A673 (cell line): ENCODE measurements at regions not wholly inside any gene's neighbourhood (a gene's known extent, or its start where the extent isn't known, plus 50 kb on each side); places are given as distances from the start of the nearest gene placed in this dataset.

Experiments used
- BruUV-seq: library from RNA; stranded (reverse); fragments of 400-500 nt; replicated peaks from 2 replicates; lab custom pipeline; 2021; lab: Mats Ljungman, UMichigan
- CTCF ChIA-PET: fragments of 300-600 bp; sonication (Branson Sonifier 250); formaldehyde crosslinking; loops from one replicate; lab custom pipeline; 2022; ENCODE audit warnings: antibody characterized with exemption; lab: Charles Lee
- POLR2A ChIA-PET: fragments of 300-600 bp; sonication (Branson Sonifier 250); formaldehyde crosslinking; loops from one replicate; lab custom pipeline; 2022; ENCODE audit warnings: antibody characterized with exemption; ENCODE audit not compliant: low non-redundant PET; lab: Charles Lee
- DNase-seq: peaks from one replicate; pipeline ENCODE4 v3.0.0-alpha.2; 2015; ENCODE audit warnings: low spot score
- H3K27ac ChIP-seq: fragments of 200-600 bp; sonication (generic); 2 replicates; pipeline ENCODE4 v1.5.1; 2016; ENCODE audit warnings: mixed run types, low read depth, mild to moderate bottlenecking, mixed read lengths, antibody characterized with exemption, low read length; ENCODE audit not compliant: poor library complexity, severe bottlenecking
- H3K27me3 ChIP-seq: fragments of 200-600 bp; sonication (generic); replicated peaks from 2 replicates; pipeline ENCODE4 v1.6.1; 2017; ENCODE audit warnings: mixed run types, low read depth, mild to moderate bottlenecking, mixed read lengths, antibody characterized with exemption, low read length; ENCODE audit not compliant: insufficient read depth, poor library complexity
- H3K36me3 ChIP-seq: fragments of 200-600 bp; sonication (generic); 2 replicates; pipeline ENCODE4 v1.6.1; 2016; ENCODE audit warnings: mixed run types, mild to moderate bottlenecking, mixed read lengths, antibody characterized with exemption, low read length; ENCODE audit not compliant: insufficient read depth, poor library complexity, severe bottlenecking
- H3K4me1 ChIP-seq: fragments of 200-600 bp; sonication (generic); 2 replicates; pipeline ENCODE4 v1.6.1; 2017; ENCODE audit warnings: mixed run types, mild to moderate bottlenecking, mixed read lengths, antibody characterized with exemption, low read length; ENCODE audit not compliant: insufficient read depth, poor library complexity, severe bottlenecking
- H3K4me3 ChIP-seq: fragments of 200-600 bp; sonication (generic); 2 replicates; pipeline ENCODE4 v1.5.1; 2016; ENCODE audit warnings: low read depth, mixed run types, mild to moderate bottlenecking, mixed read lengths, low read length; ENCODE audit not compliant: poor library complexity, severe bottlenecking
- H3K9me3 ChIP-seq: fragments of 200-600 bp; sonication (generic); 2 replicates; pipeline ENCODE4 v1.6.1; 2016; ENCODE audit warnings: mixed run types, low read depth, mild to moderate bottlenecking, mixed read lengths, antibody characterized with exemption, low read length; ENCODE audit not compliant: poor library complexity, severe bottlenecking
- EZH2 ChIP-seq: fragments of 200-600 bp; sonication (generic); IDR thresholded peaks from 2 replicates; pipeline ENCODE4 v1.6.1; 2017; ENCODE audit warnings: borderline replicate concordance, low read depth, mild to moderate bottlenecking, mixed read lengths, antibody characterized with exemption, low read length; ENCODE audit not compliant: poor library complexity, severe bottlenecking
- intact Hi-C: fragments of 100-400 bp; cut with micrococcal nuclease; formaldehyde crosslinking; loops from one replicate; pipeline ENCODE4 v1.10.0; 2022; ENCODE audit not compliant: unreplicated experiment
- TF ChIP-seq, protein P1 (sequence below): fragments of 300-800, 200-600 bp; sonication (generic); conservative IDR thresholded peaks from 2 replicates; pipeline ENCODE4 v1.5.1; 2017; ENCODE audit warnings: low read depth, mild to moderate bottlenecking, antibody characterized with exemption, low read length, moderate library complexity, mixed read lengths

DNA sequence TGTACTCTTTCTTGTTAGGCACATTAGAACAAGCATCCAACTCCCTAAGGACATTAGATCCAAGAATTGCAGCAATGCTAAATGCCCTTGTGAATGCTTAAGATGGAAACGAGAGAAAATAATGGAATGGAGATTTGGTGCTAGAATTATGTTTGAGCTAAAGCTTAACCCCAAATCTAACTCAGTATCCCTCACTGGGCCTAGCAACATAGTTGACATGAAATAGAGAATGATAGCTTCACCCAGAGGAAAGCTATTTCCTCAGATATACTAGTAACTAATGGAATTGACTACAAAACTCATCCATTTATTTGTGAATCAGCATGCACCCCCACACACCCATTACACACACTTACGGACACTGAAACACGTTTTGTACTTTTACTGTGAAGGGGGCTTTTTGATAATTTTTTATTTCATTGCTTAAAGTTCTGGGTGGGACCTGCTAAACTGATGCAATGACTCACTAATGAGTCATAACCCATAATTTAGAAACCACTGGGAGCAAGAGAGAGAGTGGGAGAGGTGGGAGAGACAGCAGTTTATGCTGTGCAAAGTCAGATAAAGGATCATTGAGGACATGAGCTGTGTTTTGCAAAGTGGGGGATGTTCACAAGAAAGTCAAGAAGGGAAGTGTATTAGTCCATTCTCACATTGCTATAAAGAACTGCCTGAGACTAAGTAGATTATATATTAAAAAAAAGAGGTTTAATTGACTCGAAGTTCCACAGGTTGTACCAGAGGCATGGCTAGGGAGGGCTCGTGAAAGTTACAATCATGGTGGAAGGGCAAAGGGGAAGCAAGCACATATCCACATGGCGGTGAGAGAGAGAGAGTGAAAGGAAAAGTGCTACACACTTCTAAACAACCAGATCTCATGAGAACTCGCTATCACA lies 382.7 kb downstream of the SFMBT2 start:
- DNase-seq: peak; percentile 17
- POLR2A ChIA-PET: no interaction called here
- Histone ChIP-seq H3K4me1 (no peaks in the 10 kb centered on the region), H3K27ac (no peak overlapping the region), H3K9me3 (no peaks in the 10 kb centered on the region), H3K4me3 (no peak overlapping the region), H3K27me3 (no peaks in the 10 kb centered on the region), H3K36me3 (no peaks in the 10 kb centered on the region)
- BruUV-seq: no TSS peak
- TF ChIP-seq, protein P1, sequence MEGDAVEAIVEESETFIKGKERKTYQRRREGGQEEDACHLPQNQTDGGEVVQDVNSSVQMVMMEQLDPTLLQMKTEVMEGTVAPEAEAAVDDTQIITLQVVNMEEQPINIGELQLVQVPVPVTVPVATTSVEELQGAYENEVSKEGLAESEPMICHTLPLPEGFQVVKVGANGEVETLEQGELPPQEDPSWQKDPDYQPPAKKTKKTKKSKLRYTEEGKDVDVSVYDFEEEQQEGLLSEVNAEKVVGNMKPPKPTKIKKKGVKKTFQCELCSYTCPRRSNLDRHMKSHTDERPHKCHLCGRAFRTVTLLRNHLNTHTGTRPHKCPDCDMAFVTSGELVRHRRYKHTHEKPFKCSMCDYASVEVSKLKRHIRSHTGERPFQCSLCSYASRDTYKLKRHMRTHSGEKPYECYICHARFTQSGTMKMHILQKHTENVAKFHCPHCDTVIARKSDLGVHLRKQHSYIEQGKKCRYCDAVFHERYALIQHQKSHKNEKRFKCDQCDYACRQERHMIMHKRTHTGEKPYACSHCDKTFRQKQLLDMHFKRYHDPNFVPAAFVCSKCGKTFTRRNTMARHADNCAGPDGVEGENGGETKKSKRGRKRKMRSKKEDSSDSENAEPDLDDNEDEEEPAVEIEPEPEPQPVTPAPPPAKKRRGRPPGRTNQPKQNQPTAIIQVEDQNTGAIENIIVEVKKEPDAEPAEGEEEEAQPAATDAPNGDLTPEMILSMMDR: no peak
- no peak for TF ChIP-seq EZH2
- intact Hi-C loops: no loop called here
- CTCF ChIA-PET: no interaction called here

DNA sequence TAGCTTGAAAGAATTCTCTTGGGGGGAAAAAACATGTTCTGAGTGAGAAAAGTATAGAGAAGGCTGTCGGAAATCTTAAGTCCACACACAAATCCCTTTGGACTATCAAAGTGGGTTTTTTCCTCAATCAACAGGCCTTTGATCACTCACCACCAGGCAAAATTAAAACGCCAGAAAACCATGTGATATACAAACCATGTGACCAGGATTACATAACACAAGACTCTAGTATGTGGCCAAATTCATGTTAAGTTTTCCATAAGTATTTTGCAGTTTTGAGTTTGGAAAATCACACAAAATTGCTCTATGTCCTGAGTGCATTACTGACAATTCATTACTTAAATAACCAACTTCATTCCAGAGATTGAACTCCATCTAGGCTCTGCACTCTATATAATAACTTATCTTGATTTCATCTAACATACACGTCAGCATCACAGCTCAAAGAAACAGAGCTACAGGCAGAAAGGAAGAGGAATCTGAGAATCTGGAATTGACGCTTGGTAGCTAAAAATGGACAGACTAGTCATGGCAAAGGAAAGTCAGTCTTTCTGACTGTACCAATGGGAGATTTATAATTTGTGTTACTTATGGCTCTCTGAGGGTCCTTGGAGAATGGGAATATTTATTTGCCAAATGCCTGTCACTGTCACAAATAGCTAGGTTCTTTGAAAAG lies 383.5 kb downstream of the SFMBT2 start:
- TF ChIP-seq EZH2: no peak
- TF ChIP-seq, protein P1: no peak
- CTCF ChIA-PET: no interaction called here
- POLR2A ChIA-PET: no interaction called here
- no peak for DNase-seq
- no TSS peak for BruUV-seq
- no peak overlapping the region for H3K4me3 ChIP-seq
- no peaks in the 10 kb centered on the region for H3K27me3 ChIP-seq
- intact Hi-C loops: no loop called here
- H3K9me3 ChIP-seq: no peaks in the 10 kb centered on the region
- H3K27ac ChIP-seq: no peak overlapping the region
- no peaks in the 10 kb centered on the region for H3K4me1 ChIP-seq
- H3K36me3 ChIP-seq: no peaks in the 10 kb centered on the region

DNA sequence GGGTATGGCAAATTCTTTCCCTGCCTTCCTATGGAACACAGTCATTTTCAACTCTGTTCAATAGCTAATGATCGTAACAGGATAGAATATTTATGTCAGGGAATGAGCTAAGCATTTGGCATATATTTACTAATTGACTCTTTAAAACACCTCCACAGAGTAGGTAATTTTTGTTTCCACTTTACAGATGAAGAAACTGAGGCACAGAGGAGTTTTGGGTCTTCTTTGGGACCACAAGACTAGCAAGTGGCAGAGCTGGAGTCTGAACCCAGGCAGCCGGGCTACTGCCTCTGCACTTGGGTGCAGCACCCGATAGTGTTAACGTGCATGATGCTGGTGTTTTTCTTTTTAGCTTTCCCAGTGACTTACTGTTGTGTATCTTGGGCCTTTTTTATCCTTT lies 384.0 kb downstream of the SFMBT2 start:
- ChIA-PET POLR2A (no interaction called here), CTCF (no interaction called here)
- Histone ChIP-seq H3K27ac (no peak overlapping the region), H3K4me3 (no peak overlapping the region), H3K9me3 (no peaks in the 10 kb centered on the region), H3K36me3 (no peaks in the 10 kb centered on the region), H3K27me3 (no peaks in the 10 kb centered on the region), H3K4me1 (no peaks in the 10 kb centered on the region)
- no peak for DNase-seq
- TF ChIP-seq, protein P1: no peak
- no peak for TF ChIP-seq EZH2
- no TSS peak for BruUV-seq
- intact Hi-C loops: no loop called here
